Neural cell (in vitro differentiated cells): ENCODE measurements at regions not wholly inside any gene's neighbourhood (a gene's known extent, or its start where the extent isn't known, plus 50 kb on each side); places are given as distances from the start of the nearest gene placed in this dataset.
"Not testable (repeated sequence)": the region's sequence is repeated elsewhere in the genome, so short reads cannot be mapped to it uniquely, and the experiment has no call there.

Experiments
- H2AFZ ChIP-seq: fragments of 200-600, 300-800 bp; sonication (generic), shearing (Covaris generic); 2 replicates; pipeline ENCODE4 v1.6.0; 2014; ENCODE audit warnings: low read depth, mild to moderate bottlenecking, antibody characterized with exemption, low read length, moderate library complexity
- H3F3A ChIP-seq: fragments of 200-600 bp; shearing (Covaris generic); 2 replicates; pipeline ENCODE4 v1.6.1; 2016; ENCODE audit warnings: mild to moderate bottlenecking, moderate library complexity, mixed read lengths, antibody characterized with exemption, low read length; ENCODE audit not compliant: insufficient read depth, poor library complexity, severe bottlenecking
- H3K27ac ChIP-seq: fragments of 200-600, 300-800 bp; sonication (generic), shearing (Covaris generic); 2 replicates; pipeline ENCODE4 v1.5.1; 2014; ENCODE audit warnings: mild to moderate bottlenecking, low read length, moderate library complexity
- H3K27me3 ChIP-seq: fragments of 300-800, 200-600 bp; sonication (generic), shearing (Covaris generic); 2 replicates; pipeline ENCODE4 v1.6.0; 2014; ENCODE audit warnings: mild to moderate bottlenecking, low read depth, low read length, moderate library complexity; ENCODE audit not compliant: insufficient read depth
- H3K36me3 ChIP-seq: fragments of 300-800, 200-600 bp; sonication (generic), shearing (Covaris generic); 2 replicates; pipeline ENCODE4 v1.5.1; 2014; ENCODE audit warnings: mild to moderate bottlenecking, antibody characterized with exemption, low read length, moderate library complexity; ENCODE audit not compliant: insufficient read depth
- H3K4me2 ChIP-seq: fragments of 300-800, 200-600 bp; sonication (generic), shearing (Covaris generic); 2 replicates; pipeline ENCODE4 v1.6.0; 2014; ENCODE audit warnings: mild to moderate bottlenecking, low read length
- H3K4me3 ChIP-seq: fragments of 300-800, 200-600 bp; sonication (generic), shearing (Covaris generic); 2 replicates; pipeline ENCODE4 v1.5.1; 2014; ENCODE audit warnings: mild to moderate bottlenecking, low read length, moderate library complexity
- H3K79me2 ChIP-seq: fragments of 200-600 bp; shearing (Covaris generic); replicated peaks from 2 replicates; pipeline ENCODE4 v1.6.0; 2014; ENCODE audit warnings: mild to moderate bottlenecking, low read length, moderate library complexity; ENCODE audit not compliant: insufficient read depth
- H3K9ac ChIP-seq: fragments of 300-800, 200-600 bp; sonication (generic), shearing (Covaris generic); 2 replicates; pipeline ENCODE4 v1.6.1; 2016; ENCODE audit warnings: mild to moderate bottlenecking, low read length, mixed read lengths
- H3K9me2 ChIP-seq: fragments of 200-600 bp; shearing (Covaris generic); 2 replicates; pipeline ENCODE4 v1.6.1; 2016; ENCODE audit warnings: mild to moderate bottlenecking, low read length, mixed read lengths; ENCODE audit not compliant: insufficient read depth
- H3K9me3 ChIP-seq: fragments of 200-600, 300-800 bp; sonication (generic), shearing (Covaris generic); 2 replicates; pipeline ENCODE4 v1.6.1; 2016; ENCODE audit warnings: mild to moderate bottlenecking, mixed run types, low read length, moderate library complexity, mixed read lengths
- H4K20me1 ChIP-seq: fragments of 200-600 bp; shearing (Covaris generic); 2 replicates; pipeline ENCODE4 v1.6.1; 2016; ENCODE audit warnings: mild to moderate bottlenecking, mixed run types; ENCODE audit not compliant: insufficient read depth
- EP300 ChIP-seq: fragments of 450-650 bp; conservative IDR thresholded peaks from 2 replicates; pipeline ENCODE4 v1.6.1; 2014; ENCODE audit warnings: antibody characterized with exemption, mild to moderate bottlenecking, moderate library complexity; ENCODE audit not compliant: poor library complexity, severe bottlenecking
- EZH2 ChIP-seq: fragments of 200-600, 300-800 bp; shearing (Covaris generic), sonication (generic); IDR thresholded peaks from 2 replicates; pipeline ENCODE4 v1.6.1; 2014; ENCODE audit warnings: antibody characterized with exemption, low read length, borderline replicate concordance, mild to moderate bottlenecking; ENCODE audit not compliant: insufficient read depth, poor library complexity, severe bottlenecking
- MXI1 ChIP-seq: fragments of 450-650 bp; conservative IDR thresholded peaks from 2 replicates; pipeline ENCODE4 v1.6.1; 2014; ENCODE audit warnings: antibody characterized with exemption, mild to moderate bottlenecking; ENCODE audit not compliant: poor library complexity, severe bottlenecking
- POLR2AphosphoS5 ChIP-seq: IDR thresholded peaks from 2 replicates; pipeline ENCODE4 v1.6.1; 2012
- RAD21 ChIP-seq: fragments of 450-650 bp; conservative IDR thresholded peaks from 2 replicates; pipeline ENCODE4 v1.6.1; 2014; ENCODE audit warnings: antibody characterized with exemption, mild to moderate bottlenecking, moderate library complexity
- SMC3 ChIP-seq: fragments of 450-650 bp; conservative IDR thresholded peaks from 2 replicates; pipeline ENCODE4 v1.6.1; 2014; ENCODE audit warnings: antibody characterized with exemption, mild to moderate bottlenecking, moderate library complexity; ENCODE audit not compliant: poor library complexity
- TAF1 ChIP-seq: IDR thresholded peaks from 2 replicates; pipeline ENCODE4 v1.6.1; 2012; ENCODE audit warnings: low read depth
- TF ChIP-seq, protein P1 (sequence below): IDR thresholded peaks from 2 replicates; pipeline ENCODE4 v1.6.1; 2012; ENCODE audit warnings: borderline replicate concordance
- TF ChIP-seq, protein P2 (sequence below): fragments of 450-650 bp; IDR thresholded peaks from 2 replicates; pipeline ENCODE4 v1.5.1; 2014; ENCODE audit warnings: antibody characterized with exemption, mild to moderate bottlenecking, moderate library complexity; ENCODE audit not compliant: poor library complexity, severe bottlenecking

DNA sequence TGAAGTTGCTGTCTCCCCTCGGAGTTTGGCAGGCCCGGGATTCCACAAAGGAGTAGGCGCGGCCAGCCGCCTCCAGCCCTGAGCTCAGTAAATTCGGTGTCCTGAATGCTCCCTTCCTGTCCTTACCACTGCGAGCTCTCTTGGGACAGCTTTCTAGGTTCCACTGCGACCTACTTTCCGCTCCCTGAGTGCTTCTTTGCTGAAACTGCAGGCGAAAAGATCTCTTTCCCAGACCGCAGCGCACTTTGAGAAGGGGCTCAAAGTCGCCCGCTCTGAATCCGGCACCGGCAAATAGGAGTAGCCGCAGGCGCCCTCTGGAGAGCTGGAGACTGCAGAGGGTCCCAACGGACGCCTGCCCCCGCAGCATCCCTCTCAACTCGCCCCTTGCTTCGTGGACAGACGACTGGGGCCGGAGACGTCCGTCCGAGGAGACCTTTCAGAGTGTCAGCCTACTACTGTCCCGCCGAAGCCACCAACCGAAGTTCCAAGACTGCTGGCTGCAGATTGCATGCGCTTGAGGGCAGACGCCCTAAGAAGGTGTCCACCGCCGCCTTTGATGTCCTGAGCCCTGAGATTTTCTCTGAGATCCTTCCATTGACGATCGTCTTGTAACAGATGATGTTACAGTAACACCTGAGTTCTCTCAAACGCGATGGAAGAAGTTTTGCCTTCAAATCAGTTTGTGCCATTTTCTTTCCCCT lies 96.0 kb downstream of the ANXA2R start:
- Histone ChIP-seq H3K79me2 (no peaks in the 10 kb centered on the region), H3K27ac (no peak overlapping the region), H3K36me3 (no peaks in the 10 kb centered on the region), H4K20me1 (no peaks in the 10 kb centered on the region), H3K4me3 (no peak overlapping the region), H2AFZ (no peak overlapping the region), H3K27me3 (no peaks in the 10 kb centered on the region), H3K4me2 (no peak overlapping the region), H3F3A (no peaks in the 10 kb centered on the region), H3K9me2 (no peaks in the 10 kb centered on the region), H3K9me3 (no peaks in the 10 kb centered on the region), H3K9ac (no peak overlapping the region)
- TF ChIP-seq EP300: no peak
- no peak for TF ChIP-seq EZH2
- TF ChIP-seq, protein P1, sequence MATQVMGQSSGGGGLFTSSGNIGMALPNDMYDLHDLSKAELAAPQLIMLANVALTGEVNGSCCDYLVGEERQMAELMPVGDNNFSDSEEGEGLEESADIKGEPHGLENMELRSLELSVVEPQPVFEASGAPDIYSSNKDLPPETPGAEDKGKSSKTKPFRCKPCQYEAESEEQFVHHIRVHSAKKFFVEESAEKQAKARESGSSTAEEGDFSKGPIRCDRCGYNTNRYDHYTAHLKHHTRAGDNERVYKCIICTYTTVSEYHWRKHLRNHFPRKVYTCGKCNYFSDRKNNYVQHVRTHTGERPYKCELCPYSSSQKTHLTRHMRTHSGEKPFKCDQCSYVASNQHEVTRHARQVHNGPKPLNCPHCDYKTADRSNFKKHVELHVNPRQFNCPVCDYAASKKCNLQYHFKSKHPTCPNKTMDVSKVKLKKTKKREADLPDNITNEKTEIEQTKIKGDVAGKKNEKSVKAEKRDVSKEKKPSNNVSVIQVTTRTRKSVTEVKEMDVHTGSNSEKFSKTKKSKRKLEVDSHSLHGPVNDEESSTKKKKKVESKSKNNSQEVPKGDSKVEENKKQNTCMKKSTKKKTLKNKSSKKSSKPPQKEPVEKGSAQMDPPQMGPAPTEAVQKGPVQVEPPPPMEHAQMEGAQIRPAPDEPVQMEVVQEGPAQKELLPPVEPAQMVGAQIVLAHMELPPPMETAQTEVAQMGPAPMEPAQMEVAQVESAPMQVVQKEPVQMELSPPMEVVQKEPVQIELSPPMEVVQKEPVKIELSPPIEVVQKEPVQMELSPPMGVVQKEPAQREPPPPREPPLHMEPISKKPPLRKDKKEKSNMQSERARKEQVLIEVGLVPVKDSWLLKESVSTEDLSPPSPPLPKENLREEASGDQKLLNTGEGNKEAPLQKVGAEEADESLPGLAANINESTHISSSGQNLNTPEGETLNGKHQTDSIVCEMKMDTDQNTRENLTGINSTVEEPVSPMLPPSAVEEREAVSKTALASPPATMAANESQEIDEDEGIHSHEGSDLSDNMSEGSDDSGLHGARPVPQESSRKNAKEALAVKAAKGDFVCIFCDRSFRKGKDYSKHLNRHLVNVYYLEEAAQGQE: no peak
- TF ChIP-seq RAD21: no peak

DNA sequence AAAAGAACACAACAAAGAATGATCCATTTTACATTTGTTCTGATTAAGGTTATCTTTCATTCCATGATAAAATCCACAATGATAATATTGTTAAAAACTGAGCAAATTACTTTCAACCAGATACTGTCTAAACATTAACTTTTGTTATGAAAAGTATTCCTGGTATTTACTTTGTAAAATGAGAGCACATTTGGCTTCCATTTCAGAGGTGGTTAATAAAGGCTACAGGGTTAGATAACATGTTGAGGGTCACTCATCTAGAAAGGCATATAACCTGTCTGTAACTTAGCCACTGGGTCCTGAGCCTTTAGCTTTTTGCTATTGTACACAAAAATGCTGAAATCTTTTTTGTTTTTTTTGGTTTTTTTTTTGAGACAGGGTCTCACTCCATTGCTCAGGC lies 99.3 kb downstream of the ANXA2R start:
- H3K36me3 ChIP-seq: no peaks in the 10 kb centered on the region
- H3K27me3 ChIP-seq: no peaks in the 10 kb centered on the region
- no peak overlapping the region for H3K4me3 ChIP-seq
- H3K9me2 ChIP-seq: no peaks in the 10 kb centered on the region
- no peak overlapping the region for H2AFZ ChIP-seq
- H3K79me2 ChIP-seq: no peaks in the 10 kb centered on the region
- H3K9me3 ChIP-seq: no peaks in the 10 kb centered on the region
- no peak overlapping the region for H3K9ac ChIP-seq
- H3K27ac ChIP-seq: no peak overlapping the region
- H4K20me1 ChIP-seq: no peaks in the 10 kb centered on the region
- TF ChIP-seq RAD21 (no peak), POLR2AphosphoS5 (no peak), MXI1 (no peak), EZH2 (no peak), EP300 (no peak), SMC3 (no peak), TAF1 (no peak)
- TF ChIP-seq, protein P1: no peak
- TF ChIP-seq, protein P2, sequence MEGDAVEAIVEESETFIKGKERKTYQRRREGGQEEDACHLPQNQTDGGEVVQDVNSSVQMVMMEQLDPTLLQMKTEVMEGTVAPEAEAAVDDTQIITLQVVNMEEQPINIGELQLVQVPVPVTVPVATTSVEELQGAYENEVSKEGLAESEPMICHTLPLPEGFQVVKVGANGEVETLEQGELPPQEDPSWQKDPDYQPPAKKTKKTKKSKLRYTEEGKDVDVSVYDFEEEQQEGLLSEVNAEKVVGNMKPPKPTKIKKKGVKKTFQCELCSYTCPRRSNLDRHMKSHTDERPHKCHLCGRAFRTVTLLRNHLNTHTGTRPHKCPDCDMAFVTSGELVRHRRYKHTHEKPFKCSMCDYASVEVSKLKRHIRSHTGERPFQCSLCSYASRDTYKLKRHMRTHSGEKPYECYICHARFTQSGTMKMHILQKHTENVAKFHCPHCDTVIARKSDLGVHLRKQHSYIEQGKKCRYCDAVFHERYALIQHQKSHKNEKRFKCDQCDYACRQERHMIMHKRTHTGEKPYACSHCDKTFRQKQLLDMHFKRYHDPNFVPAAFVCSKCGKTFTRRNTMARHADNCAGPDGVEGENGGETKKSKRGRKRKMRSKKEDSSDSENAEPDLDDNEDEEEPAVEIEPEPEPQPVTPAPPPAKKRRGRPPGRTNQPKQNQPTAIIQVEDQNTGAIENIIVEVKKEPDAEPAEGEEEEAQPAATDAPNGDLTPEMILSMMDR: no peak
- no peaks in the 10 kb centered on the region for H3F3A ChIP-seq
- no peak overlapping the region for H3K4me2 ChIP-seq

DNA sequence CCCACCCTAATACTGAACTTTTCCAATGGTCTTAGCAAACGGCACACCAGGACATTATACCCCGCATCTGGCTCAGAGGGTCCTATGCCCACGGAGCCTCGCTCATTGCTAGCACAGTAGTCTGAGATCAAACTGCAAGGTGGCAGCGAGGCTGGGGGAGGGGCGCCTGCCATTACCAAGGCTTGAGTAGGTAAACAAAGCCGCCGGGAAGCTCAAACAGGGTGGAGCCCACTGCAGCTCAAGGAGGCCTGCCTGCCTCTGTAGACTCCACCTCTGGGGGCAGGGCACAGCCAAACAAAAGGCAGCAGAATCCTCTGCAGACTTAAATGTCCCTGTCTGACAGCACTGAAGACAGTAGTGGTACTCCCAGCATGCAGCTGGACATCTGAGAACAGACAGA lies 108.1 kb downstream of the ANXA2R start:
- H3K27ac ChIP-seq, H3K79me2 ChIP-seq, H3K9me3 ChIP-seq, H3K4me2 ChIP-seq, H3K27me3 ChIP-seq, H3K4me3 ChIP-seq, H3K9ac ChIP-seq, H3K9me2 ChIP-seq, H3K36me3 ChIP-seq, H3F3A ChIP-seq, H4K20me1 ChIP-seq, H2AFZ ChIP-seq: not testable (repeated sequence)

DNA sequence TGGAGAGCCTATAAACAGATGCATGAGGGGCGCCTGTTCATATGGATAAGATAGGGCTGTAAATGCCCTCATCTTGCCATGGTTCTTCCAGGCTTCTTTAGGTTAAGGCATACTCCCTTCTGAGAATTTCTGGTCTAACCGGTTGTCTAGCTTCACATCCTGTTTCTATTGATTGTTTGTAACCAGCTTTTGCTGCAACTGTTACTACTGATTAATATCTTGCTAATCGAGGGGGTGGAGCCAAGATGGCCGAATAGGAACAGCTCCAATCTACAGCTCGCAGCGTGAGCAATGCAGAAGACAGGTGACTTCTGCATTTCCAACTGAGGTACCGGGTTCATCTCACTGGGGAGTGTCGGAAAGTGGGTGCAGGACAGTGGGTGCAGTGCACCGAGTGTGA lies 108.7 kb downstream of the ANXA2R start:
- not testable (repeated sequence) for H3K9me3 ChIP-seq, H3K4me3 ChIP-seq, H3K79me2 ChIP-seq, H3F3A ChIP-seq, H3K36me3 ChIP-seq, H2AFZ ChIP-seq, H3K27me3 ChIP-seq, H3K27ac ChIP-seq, H4K20me1 ChIP-seq, H3K9ac ChIP-seq, H3K9me2 ChIP-seq, H3K4me2 ChIP-seq
